ENCODE measurements at regions not wholly inside any gene's neighbourhood (a gene's known extent, or its start where the extent isn't known, plus 50 kb on each side); places are given as distances from the start of the nearest gene placed in this dataset.

DNA sequence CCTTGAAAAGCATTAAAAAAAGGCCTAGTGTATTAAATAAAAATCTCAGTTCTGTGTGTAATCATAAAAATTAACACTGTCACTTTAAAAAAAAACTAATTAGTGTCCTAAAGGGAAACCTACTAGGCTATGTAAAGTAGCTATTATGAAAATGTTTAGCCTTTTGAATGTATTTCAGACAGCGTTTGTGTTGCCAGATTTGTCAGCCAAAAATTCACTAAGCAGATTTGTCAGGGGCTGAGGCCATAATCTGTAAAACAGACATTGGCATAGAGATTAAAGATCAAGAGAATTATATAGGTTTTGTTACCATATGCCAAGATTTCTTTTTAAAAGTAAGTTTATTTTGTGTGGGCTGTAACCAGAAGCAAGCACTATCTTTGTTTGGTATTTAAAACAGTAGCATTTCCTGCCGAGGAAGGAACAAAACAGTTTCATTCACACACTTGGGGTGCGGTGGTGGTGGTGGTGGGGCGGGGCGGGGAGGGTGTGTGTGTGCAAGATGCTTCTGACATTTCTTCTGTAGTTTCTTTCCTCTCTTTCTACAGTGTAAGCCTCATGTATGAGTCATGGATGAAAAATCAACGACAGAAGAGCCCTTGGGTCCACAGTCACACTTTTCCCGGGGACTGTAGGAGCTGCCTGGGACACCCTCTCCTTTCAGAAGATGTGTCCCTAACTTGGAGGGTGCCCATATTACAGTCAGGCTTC is 328.5 kb upstream of the FANCL start:
- TF ChIP-seq PPARA (CRISPR knock-in tag; IDR thresholded peaks at IDR 0.05; ENCODE audit: borderline replicate concordance) (no peak), BACH2 (CRISPR knock-in tag; IDR thresholded peaks at IDR 0.05; ENCODE audit: borderline replicate concordance) (no peak), ZNF8 (CRISPR knock-in tag; IDR thresholded peaks at IDR 0.05) (no peak), GLIS3 (CRISPR knock-in tag; IDR thresholded peaks at IDR 0.05) (no peak), ISL1 (CRISPR knock-in tag; IDR thresholded peaks at IDR 0.05) (no peak), ZNF565 (CRISPR knock-in tag; conservative IDR thresholded peaks at IDR 0.05; ENCODE audit: low read depth) (no peak), ZFP30 (CRISPR knock-in tag; IDR thresholded peaks at IDR 0.05) (no peak), ZC3H10 (CRISPR knock-in tag; IDR thresholded peaks at IDR 0.05) (no peak), CSDC2 (CRISPR knock-in tag; IDR thresholded peaks at IDR 0.05) (no peak), ESRRG (CRISPR knock-in tag; IDR thresholded peaks at IDR 0.05) (no peak), POU6F1 (CRISPR knock-in tag; IDR thresholded peaks at IDR 0.05; ENCODE audit: borderline replicate concordance, low read depth) (no peak), TOX (CRISPR knock-in tag; IDR thresholded peaks at IDR 0.05; ENCODE audit: borderline replicate concordance) (no peak), CREB5 (CRISPR knock-in tag; IDR thresholded peaks at IDR 0.05; ENCODE audit: low read depth) (no peak), OSR1 (CRISPR knock-in tag; IDR thresholded peaks at IDR 0.05) (no peak), ZFP3 (CRISPR knock-in tag; IDR thresholded peaks at IDR 0.05) (no peak), PATZ1 (CRISPR knock-in tag; IDR thresholded peaks at IDR 0.05; ENCODE audit: borderline replicate concordance) (no peak), ZNF70 (CRISPR knock-in tag; IDR thresholded peaks at IDR 0.05) (no peak), RARB (CRISPR knock-in tag; IDR thresholded peaks at IDR 0.05) (no peak), TCF4 (CRISPR knock-in tag; IDR thresholded peaks at IDR 0.05; ENCODE audit: borderline replicate concordance) (no peak)
- TF ChIP-seq, protein P1, sequence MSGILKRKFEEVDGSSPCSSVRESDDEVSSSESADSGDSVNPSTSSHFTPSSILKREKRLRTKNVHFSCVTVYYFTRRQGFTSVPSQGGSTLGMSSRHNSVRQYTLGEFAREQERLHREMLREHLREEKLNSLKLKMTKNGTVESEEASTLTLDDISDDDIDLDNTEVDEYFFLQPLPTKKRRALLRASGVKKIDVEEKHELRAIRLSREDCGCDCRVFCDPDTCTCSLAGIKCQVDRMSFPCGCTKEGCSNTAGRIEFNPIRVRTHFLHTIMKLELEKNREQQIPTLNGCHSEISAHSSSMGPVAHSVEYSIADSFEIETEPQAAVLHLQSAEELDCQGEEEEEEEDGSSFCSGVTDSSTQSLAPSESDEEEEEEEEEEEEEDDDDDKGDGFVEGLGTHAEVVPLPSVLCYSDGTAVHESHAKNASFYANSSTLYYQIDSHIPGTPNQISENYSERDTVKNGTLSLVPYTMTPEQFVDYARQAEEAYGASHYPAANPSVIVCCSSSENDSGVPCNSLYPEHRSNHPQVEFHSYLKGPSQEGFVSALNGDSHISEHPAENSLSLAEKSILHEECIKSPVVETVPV (CRISPR knock-in tag; IDR thresholded peaks at IDR 0.05), result no peak
- no peak for ATAC-seq

- ATAC-seq, result no peak
- TF ChIP-seq SNAI2 (CRISPR knock-in tag; IDR thresholded peaks at IDR 0.05) (no peak), ZNF70 (CRISPR knock-in tag; IDR thresholded peaks at IDR 0.05) (no peak), ESRRG (CRISPR knock-in tag; IDR thresholded peaks at IDR 0.05) (no peak), GLIS3 (CRISPR knock-in tag; IDR thresholded peaks at IDR 0.05) (no peak), CSDC2 (CRISPR knock-in tag; IDR thresholded peaks at IDR 0.05) (no peak), ARNTL (CRISPR knock-in tag; IDR thresholded peaks at IDR 0.05; ENCODE audit: borderline replicate concordance, low read depth) (no peak), POU6F1 (CRISPR knock-in tag; IDR thresholded peaks at IDR 0.05; ENCODE audit: borderline replicate concordance, low read depth) (no peak), PATZ1 (CRISPR knock-in tag; IDR thresholded peaks at IDR 0.05; ENCODE audit: borderline replicate concordance) (no peak), OSR1 (CRISPR knock-in tag; IDR thresholded peaks at IDR 0.05) (no peak), ZNF565 (CRISPR knock-in tag; conservative IDR thresholded peaks at IDR 0.05; ENCODE audit: low read depth) (no peak), ZNF8 (CRISPR knock-in tag; IDR thresholded peaks at IDR 0.05) (no peak), ZC3H10 (CRISPR knock-in tag; IDR thresholded peaks at IDR 0.05) (no peak), RARB (CRISPR knock-in tag; IDR thresholded peaks at IDR 0.05) (no peak), ISL1 (CRISPR knock-in tag; IDR thresholded peaks at IDR 0.05) (no peak), TSHZ2 (CRISPR knock-in tag; IDR thresholded peaks at IDR 0.05) (no peak), ZFP30 (CRISPR knock-in tag; IDR thresholded peaks at IDR 0.05) (no peak), PPARA (CRISPR knock-in tag; IDR thresholded peaks at IDR 0.05; ENCODE audit: borderline replicate concordance) (no peak)
- TF ChIP-seq, protein P1 (CRISPR knock-in tag; IDR thresholded peaks at IDR 0.05), result no peak
Observed at GRCh38 chr2:58568901-58569300, 327.8 kb upstream of the FANCL start.
